B cell (primary cell): ENCODE measurements at regions not wholly inside any gene's neighbourhood (a gene's known extent, or its start where the extent isn't known, plus 50 kb on each side); places are given as distances from the start of the nearest gene placed in this dataset.

Experiments
- ATAC-seq: fragments of 200-7000 bp; cut with Tn5 transposase; one replicate; pipeline ENCODE4 v1.10.0; 2021; ENCODE audit warnings: low read depth, mild to moderate bottlenecking, moderate number of reproducible peaks, moderate library complexity
- CTCF ChIA-PET: fragments of 350-600 bp; sonication (Branson Sonifier 250); formaldehyde crosslinking; loops from one replicate; lab custom pipeline; 2021; ENCODE audit warnings: antibody characterized with exemption, inconsistent platforms; lab: Charles Lee
- POLR2A ChIA-PET: fragments of 350-600 bp; sonication (Branson Sonifier 250); formaldehyde crosslinking; loops from one replicate; lab custom pipeline; 2021; ENCODE audit warnings: antibody characterized with exemption; lab: Charles Lee
- DNase-seq: peaks from one replicate; pipeline ENCODE4 v3.0.0; 2013
- H2AFZ ChIP-seq: 2 replicates; pipeline ENCODE4 v1.6.1; 2012; ENCODE audit warnings: mild to moderate bottlenecking, low read depth, low read length; ENCODE audit not compliant: insufficient read depth, poor library complexity, severe bottlenecking
- H3K27ac ChIP-seq, 2 donors: 1 replicate in 1 of 2; 2 replicates in 1 of 2; pipeline ENCODE4 v1.5.1; 2012 to 2013; ENCODE audit warnings: low read length in 2 of 2, mild to moderate bottlenecking in 2 of 2, moderate library complexity in 1 of 2
- H3K27me3 ChIP-seq, 4 experiments: fragments of 200-600 bp in 1 of 4; sonication (generic) in 1 of 4; replicated peaks in 1 of 4; 1 replicate in 2 of 4; 2 replicates in 2 of 4; pipeline versions ENCODE4 v1.6.1 to v1.7.0; 2013 to 2016; ENCODE audit warnings: low read length in 3 of 4, mild to moderate bottlenecking in 2 of 4, mixed read lengths in 1 of 4, moderate library complexity in 1 of 4; ENCODE audit not compliant: insufficient read depth in 4 of 4, control insufficient read depth in 3 of 4; ENCODE audit errors: control extremely low read depth in 1 of 4
- H3K36me3 ChIP-seq, 2 experiments: replicated peaks in 1 of 2; 1 replicate in 1 of 2; 2 replicates in 1 of 2; pipeline versions ENCODE4 v1.6.1 to v1.7.1; 2013; ENCODE audit warnings: low read length in 1 of 2; ENCODE audit not compliant: insufficient read depth in 2 of 2, control insufficient read depth in 1 of 2; ENCODE audit errors: control extremely low read depth in 1 of 2, extremely low read depth in 1 of 2
- H3K4me1 ChIP-seq, 2 donors: fragments of 200-600 bp in 1 of 2; sonication (generic) in 1 of 2; 1 replicate in 1 of 2; 2 replicates in 1 of 2; pipeline versions ENCODE4 v1.5.1 to v1.6.1; 2013 to 2017; ENCODE audit warnings: low read length in 2 of 2; ENCODE audit not compliant: control insufficient read depth in 2 of 2, insufficient read depth in 2 of 2
- H3K4me2 ChIP-seq: replicated peaks from 2 replicates; pipeline ENCODE3; 2012; ENCODE audit warnings: mild to moderate bottlenecking, low read depth, low read length; ENCODE audit not compliant: poor library complexity, severe bottlenecking
- H3K4me3 ChIP-seq, 5 experiments: fragments of 200-600 bp in 1 of 5; sonication (generic) in 1 of 5; 1 replicate in 3 of 5; 2 replicates in 2 of 5; pipeline versions ENCODE4 v1.5.1 to v1.7.0; 2011 to 2016; ENCODE audit warnings: low read length in 4 of 5, mild to moderate bottlenecking in 4 of 5, low read depth in 2 of 5, control low read depth in 1 of 5, moderate library complexity in 1 of 5; ENCODE audit not compliant: insufficient read depth in 1 of 5; ENCODE audit errors: control extremely low read depth in 1 of 5, extremely low read depth in 1 of 5
- H3K79me2 ChIP-seq: fragments of 200-600 bp; sonication (generic); one replicate; pipeline ENCODE4 v1.6.0; 2016; ENCODE audit warnings: low read length; ENCODE audit not compliant: control insufficient read depth, insufficient read depth
- H3K9ac ChIP-seq: fragments of 200-600 bp; sonication (generic); 2 replicates; pipeline ENCODE4 v1.6.1; 2017; ENCODE audit warnings: mild to moderate bottlenecking, low read length, moderate library complexity
- H3K9me3 ChIP-seq, 3 donors: one replicate each; pipeline versions ENCODE4 v1.6.1 to v1.7.1; 2013; ENCODE audit warnings: low read length in 2 of 3; ENCODE audit not compliant: control insufficient read depth in 2 of 3, insufficient read depth in 1 of 3; ENCODE audit errors: control extremely low read depth in 1 of 3
- H4K20me1 ChIP-seq: 2 replicates; pipeline ENCODE4 v1.6.0; 2012; ENCODE audit warnings: mild to moderate bottlenecking, low read length; ENCODE audit not compliant: insufficient read depth, control insufficient read depth, poor library complexity, severe bottlenecking
- H3K27ac Mint-ChIP-seq: one replicate; pipeline ENCODE4 v1.8.0; 2021; ENCODE audit warnings: mixed read lengths
- H3K27me3 Mint-ChIP-seq: one replicate; pipeline ENCODE4 v1.8.0; 2021; ENCODE audit warnings: mixed read lengths
- H3K4me1 Mint-ChIP-seq: one replicate; pipeline ENCODE4 v1.8.0; 2021; ENCODE audit warnings: mixed read lengths
- H3K4me3 Mint-ChIP-seq: one replicate; pipeline ENCODE4 v1.8.0; 2021; ENCODE audit warnings: mixed read lengths
- H3K9me3 Mint-ChIP-seq: one replicate; pipeline ENCODE4 v1.8.0; 2022; ENCODE audit warnings: mixed read lengths; ENCODE audit not compliant: insufficient read depth
- CTCF ChIP-seq: fragments of 200-600 bp; IDR thresholded peaks from one replicate; pipeline ENCODE4 v1.8.0; 2022; ENCODE audit warnings: antibody characterized with exemption, mild to moderate bottlenecking
- EZH2 ChIP-seq: IDR thresholded peaks from 2 replicates; pipeline ENCODE4 v1.6.1; 2012; ENCODE audit warnings: borderline replicate concordance, low read depth, mild to moderate bottlenecking, moderate library complexity, low read length; ENCODE audit not compliant: insufficient read depth, poor library complexity, severe bottlenecking
- whole genome bisulfite sequencing: methylation state at CpG from one replicate; pipeline ENCODE4 v1.1.5; 2013; ENCODE audit warnings: missing lambda C conversion rate; ENCODE audit not compliant: insufficient coverage; 5-methylcytosine and 5-hydroxymethylcytosine counted together
- intact Hi-C: fragments of 100-400 bp; cut with micrococcal nuclease; formaldehyde crosslinking; loops from one replicate; pipeline ENCODE4 v1.10.0; 2022

- H3K9me3 Mint-ChIP-seq, result no peaks in the 10 kb centered on the region
- H3K27ac ChIP-seq, result no peak overlapping the region
- intact Hi-C loops, result no loop called here
- H2AFZ ChIP-seq, result no peak overlapping the region
- no CpG with 5 or more reads among the region's 1 CpG for WGBS
- H3K4me3 ChIP-seq, result no peak overlapping the region
- no peak overlapping the region for H3K4me3 Mint-ChIP-seq
- no peak for ATAC-seq
- DNase-seq, result no peak
- no peaks in the 10 kb centered on the region for H3K4me1 Mint-ChIP-seq
- H4K20me1 ChIP-seq, result no peaks in the 10 kb centered on the region
- no peaks in the 10 kb centered on the region for H3K27me3 ChIP-seq
- H3K4me1 ChIP-seq, result no peaks in the 10 kb centered on the region
- H3K9me3 ChIP-seq, result no peaks in the 10 kb centered on the region
- CTCF ChIA-PET, result no interaction called here
- POLR2A ChIA-PET, result no interaction called here
- no peak for TF ChIP-seq CTCF
- no peak overlapping the region for H3K4me2 ChIP-seq
- no peaks in the 10 kb centered on the region for H3K79me2 ChIP-seq
- H3K9ac ChIP-seq, result no peak overlapping the region
- peaks cover 1% of the 10 kb centered on the region for H3K27me3 Mint-ChIP-seq
- no peak overlapping the region for H3K27ac Mint-ChIP-seq
- H3K36me3 ChIP-seq, result no peaks in the 10 kb centered on the region
Observed at GRCh38 chr5:39680213-39680612, 255.4 kb upstream of the DAB2 start.

- no peaks in the 10 kb centered on the region for H3K4me1 Mint-ChIP-seq
- WGBS, result no CpG with 5 or more reads among the region's 1 CpG
- intact Hi-C loops, result no loop called here
- no peak for TF ChIP-seq EZH2
- TF ChIP-seq CTCF, result no peak
- H3K9me3 Mint-ChIP-seq, result no peaks in the 10 kb centered on the region
- Histone ChIP-seq H4K20me1 (no peaks in the 10 kb centered on the region), H3K9me3 (no peaks in the 10 kb centered on the region), H3K79me2 (no peaks in the 10 kb centered on the region), H3K27me3 (no peaks in the 10 kb centered on the region), H3K9ac (no peak overlapping the region), H3K4me1 (no peaks in the 10 kb centered on the region), H3K4me3 (no peak overlapping the region), H2AFZ (no peak overlapping the region), H3K27ac (no peak overlapping the region), H3K4me2 (no peak overlapping the region), H3K36me3 (no peaks in the 10 kb centered on the region)
- H3K27ac Mint-ChIP-seq, result no peak overlapping the region
- ATAC-seq (no peak), DNase-seq (no peak)
- POLR2A ChIA-PET, result no interaction called here
- CTCF ChIA-PET, result no interaction called here
- H3K4me3 Mint-ChIP-seq, result no peak overlapping the region
- H3K27me3 Mint-ChIP-seq, result peaks cover 3% of the 10 kb centered on the region
Observed at GRCh38 chr5:39678534-39678933, 253.8 kb upstream of the DAB2 start.
